HG02798 (cell line): ENCODE measurements at regions not wholly inside any gene's neighbourhood (a gene's known extent, or its start where the extent isn't known, plus 50 kb on each side); places are given as distances from the start of the nearest gene placed in this dataset.
"Not testable (repeated sequence)": the region's sequence is repeated elsewhere in the genome, so short reads cannot be mapped to it uniquely, and the experiment has no call there.

Experiments used
- ATAC-seq: cut with Tn5 transposase; IDR thresholded peaks from one replicate; pipeline ENCODE4 v1.9.1; 2021; ENCODE audit warnings: mild to moderate bottlenecking; ENCODE audit not compliant: unreplicated experiment, poor library complexity

- no peak for ATAC-seq
Measured at GRCh38 chr1:34366875-34367624, 190.3 kb downstream of the C1orf94 start.

GRCh38 chr1:34367954-34368353 is 191.2 kb downstream of the C1orf94 start:
- ATAC-seq, result no peak

- ATAC-seq, result no peak
Measured at GRCh38 chr1:34369701-34370455, 193.2 kb downstream of the C1orf94 start.

- no peak for ATAC-seq
Measured at GRCh38 chr1:34370748-34371147, 194.0 kb downstream of the C1orf94 start.

- not testable (repeated sequence) for ATAC-seq
Measured at GRCh38 chr1:34371179-34371578, 194.5 kb downstream of the C1orf94 start.

- ATAC-seq, result no peak
Measured at GRCh38 chr1:34371829-34372532, 195.3 kb downstream of the C1orf94 start.

GRCh38 chr1:34372891-34373290 is 196.2 kb downstream of the C1orf94 start:
- ATAC-seq, result no peak

- no peak for ATAC-seq
Measured at GRCh38 chr1:34373912-34374311, 197.2 kb downstream of the C1orf94 start.

- ATAC-seq, result no peak
Measured at GRCh38 chr1:34376531-34376930, 199.8 kb downstream of the C1orf94 start.

GRCh38 chr1:34378968-34379856 is 202.5 kb downstream of the C1orf94 start:
- no peak for ATAC-seq

GRCh38 chr1:34379911-34380310 is 203.2 kb downstream of the C1orf94 start:
- ATAC-seq, result no peak

- ATAC-seq, result no peak
Measured at GRCh38 chr1:34380526-34381124, 203.9 kb downstream of the C1orf94 start.

- ATAC-seq, result no peak
Measured at GRCh38 chr1:34389974-34390373, 213.3 kb downstream of the C1orf94 start.

GRCh38 chr1:34396042-34396441 is 219.3 kb downstream of the C1orf94 start:
- ATAC-seq, result no peak

GRCh38 chr1:34398241-34398915 is 221.7 kb downstream of the C1orf94 start:
- ATAC-seq, result no peak

- ATAC-seq, result no peak
Measured at GRCh38 chr1:34398916-34399275, 222.2 kb downstream of the C1orf94 start.

- no peak for ATAC-seq
Measured at GRCh38 chr1:34400675-34401074, 224.0 kb downstream of the C1orf94 start.

GRCh38 chr1:34403156-34403555 is 226.4 kb downstream of the C1orf94 start:
- ATAC-seq, result no peak

- no peak for ATAC-seq
Measured at GRCh38 chr1:34404804-34405203, 228.1 kb downstream of the C1orf94 start.
